ENCODE measurements at regions not wholly inside any gene's neighbourhood (a gene's known extent, or its start where the extent isn't known, plus 50 kb on each side); places are given as distances from the start of the nearest gene placed in this dataset.

GRCh38 chr4:11534623-11535302 lies 106.1 kb upstream of the HS3ST1 start:
- TF ChIP-seq, protein P1, sequence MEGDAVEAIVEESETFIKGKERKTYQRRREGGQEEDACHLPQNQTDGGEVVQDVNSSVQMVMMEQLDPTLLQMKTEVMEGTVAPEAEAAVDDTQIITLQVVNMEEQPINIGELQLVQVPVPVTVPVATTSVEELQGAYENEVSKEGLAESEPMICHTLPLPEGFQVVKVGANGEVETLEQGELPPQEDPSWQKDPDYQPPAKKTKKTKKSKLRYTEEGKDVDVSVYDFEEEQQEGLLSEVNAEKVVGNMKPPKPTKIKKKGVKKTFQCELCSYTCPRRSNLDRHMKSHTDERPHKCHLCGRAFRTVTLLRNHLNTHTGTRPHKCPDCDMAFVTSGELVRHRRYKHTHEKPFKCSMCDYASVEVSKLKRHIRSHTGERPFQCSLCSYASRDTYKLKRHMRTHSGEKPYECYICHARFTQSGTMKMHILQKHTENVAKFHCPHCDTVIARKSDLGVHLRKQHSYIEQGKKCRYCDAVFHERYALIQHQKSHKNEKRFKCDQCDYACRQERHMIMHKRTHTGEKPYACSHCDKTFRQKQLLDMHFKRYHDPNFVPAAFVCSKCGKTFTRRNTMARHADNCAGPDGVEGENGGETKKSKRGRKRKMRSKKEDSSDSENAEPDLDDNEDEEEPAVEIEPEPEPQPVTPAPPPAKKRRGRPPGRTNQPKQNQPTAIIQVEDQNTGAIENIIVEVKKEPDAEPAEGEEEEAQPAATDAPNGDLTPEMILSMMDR (IDR thresholded peaks at IDR 0.05) = no peak
- DNase-seq (ENCODE audit: low spot score) = no peak
- Histone ChIP-seq H3K27ac (no peak overlapping the region), H3K4me3 (no peak overlapping the region)

GRCh38 chr4:11532138-11532537 lies 103.4 kb upstream of the HS3ST1 start:
- TF ChIP-seq, protein P1 (IDR thresholded peaks at IDR 0.05) = no peak
- Histone ChIP-seq H3K4me3 (no peak overlapping the region), H3K27ac (no peak overlapping the region)
- no peak for DNase-seq (ENCODE audit: low spot score)

DNA sequence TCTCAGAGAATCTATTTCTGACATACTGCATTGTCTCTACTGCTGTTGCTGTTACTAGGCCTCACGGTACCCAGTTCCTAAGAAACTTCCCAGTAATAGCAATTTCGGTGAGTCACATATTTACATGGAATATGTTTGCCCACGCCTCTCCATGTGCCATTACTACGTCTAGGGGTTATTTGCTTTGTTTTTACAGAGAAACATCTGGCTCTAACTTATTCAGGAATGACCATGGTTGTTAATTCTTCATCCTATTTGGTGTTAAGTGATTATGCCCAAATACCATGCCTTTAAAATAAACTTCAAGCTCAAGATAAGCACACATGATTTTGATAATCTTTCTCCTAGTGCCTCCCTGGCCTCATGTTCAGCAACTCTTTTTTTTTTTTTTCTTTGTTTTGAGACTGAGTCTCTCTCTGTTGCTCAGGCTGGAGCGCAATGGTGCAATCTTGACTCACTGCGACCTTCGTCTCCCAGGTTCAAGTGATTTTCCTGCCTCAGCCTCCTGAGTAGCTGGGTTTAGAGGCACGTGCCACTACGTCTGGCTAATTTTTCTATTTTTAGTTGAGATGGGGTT lies 101.0 kb upstream of the HS3ST1 start:
- DNase-seq (ENCODE audit: low spot score) = no peak
- H3K4me3 ChIP-seq = no peak overlapping the region
- H3K27ac ChIP-seq = no peak overlapping the region
- TF ChIP-seq, protein P1 (IDR thresholded peaks at IDR 0.05) = no peak

- DNase-seq (ENCODE audit: low spot score) = no peak
- Histone ChIP-seq H3K27ac (no peak overlapping the region), H3K4me3 (no peak overlapping the region)
- TF ChIP-seq, protein P1 (IDR thresholded peaks at IDR 0.05) = no peak
Measured at GRCh38 chr4:11525085-11525484, 96.4 kb upstream of the HS3ST1 start.

DNA sequence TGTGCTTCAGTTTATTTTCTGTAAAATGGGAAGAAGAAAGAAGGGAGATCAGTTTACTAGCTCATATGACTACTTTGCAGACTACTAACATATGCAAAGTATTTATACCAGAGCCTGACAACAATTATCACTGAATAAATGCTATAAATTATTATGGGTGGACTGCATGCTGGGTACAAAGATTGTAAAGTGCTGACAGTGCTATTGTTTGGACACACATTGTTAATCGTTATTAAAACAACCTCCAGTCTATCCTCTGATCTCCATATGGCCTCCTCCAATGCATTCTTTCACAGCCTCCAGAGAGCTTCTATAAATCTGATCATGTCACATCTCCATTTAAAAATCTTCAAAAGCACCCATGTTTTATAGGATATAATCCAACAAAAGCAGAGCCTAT lies 90.1 kb upstream of the HS3ST1 start:
- Histone ChIP-seq H3K27ac (no peak overlapping the region), H3K4me3 (no peak overlapping the region)
- DNase-seq (ENCODE audit: low spot score) = no peak
- TF ChIP-seq, protein P1 (IDR thresholded peaks at IDR 0.05) = no peak

- no peak overlapping the region for H3K4me3 ChIP-seq
- no peak for DNase-seq (ENCODE audit: low spot score)
- TF ChIP-seq, protein P1 (IDR thresholded peaks at IDR 0.05) = no peak
- no peak overlapping the region for H3K27ac ChIP-seq
Measured at GRCh38 chr4:11514779-11515419, 86.2 kb upstream of the HS3ST1 start.

GRCh38 chr4:11514003-11514402 lies 85.3 kb upstream of the HS3ST1 start:
- TF ChIP-seq, protein P1 (IDR thresholded peaks at IDR 0.05) = no peak
- no peak overlapping the region for H3K4me3 ChIP-seq
- no peak overlapping the region for H3K27ac ChIP-seq
- DNase-seq (ENCODE audit: low spot score) = no peak
